ENCODE measurements at regions not wholly inside any gene's neighbourhood (a gene's known extent, or its start where the extent isn't known, plus 50 kb on each side); places are given as distances from the start of the nearest gene placed in this dataset.

- Histone ChIP-seq H3K9me3 (ENCODE audit: low read length) (no peaks in the 10 kb centered on the region), H3K79me2 (ENCODE audit: insufficient read depth, low read length) (no peaks in the 10 kb centered on the region), H3K4me1 (ENCODE audit: insufficient read depth, low read length) (no peaks in the 10 kb centered on the region), H3K4me2 (ENCODE audit: low read depth, low read length) (no peak overlapping the region), H4K20me1 (ENCODE audit: insufficient read depth, low read length) (no peaks in the 10 kb centered on the region), H3K27ac (ENCODE audit: extremely low read length, insufficient read depth, low read length) (no peak overlapping the region), H2AFZ (ENCODE audit: low read length) (no peak overlapping the region), H3K4me3 (replicated peaks in 1 of 3; ENCODE audit: insufficient read depth in 1 of 3, low read depth in 2 of 3, low read length in 3 of 3) (no peak overlapping the region), H3K36me3 (replicated peaks in 1 of 2; ENCODE audit: control insufficient read depth in 1 of 2, insufficient read depth in 2 of 2, low read length in 2 of 2) (no peaks in the 10 kb centered on the region), H3K27me3 (ENCODE audit: control insufficient read depth in 1 of 2, insufficient read depth in 2 of 2, low read length in 2 of 2) (no peaks in the 10 kb centered on the region), H3K9ac (ENCODE audit: insufficient read depth, low read depth, low read length) (no peak overlapping the region)
- ChIA-PET CTCF (ENCODE audit: low intra/inter-chr PET ratio, low total read pairs) (no interaction called here), POLR2A (no interaction called here)
- no peak for ATAC-seq
- no peak for FAIRE-seq
- DNase-seq (ENCODE audit: low spot score) = no peak
- BruUV-seq (replicated peaks) = no TSS peak
- in situ Hi-C loops (cut with HindIII; ENCODE audit: extremely low pct_ligation_motif_present, low pct_unique_long_range_greater_than_20kb) = no loop called here
- no peak for TF ChIP-seq SSRP1 (CRISPR knock-in tag; IDR thresholded peaks at IDR 0.05)
- no peak for TF ChIP-seq ZNF691 (CRISPR knock-in tag; IDR thresholded peaks at IDR 0.05; ENCODE audit: borderline replicate concordance, low read depth)
- no peak for TF ChIP-seq MTF2 (CRISPR knock-in tag; IDR thresholded peaks at IDR 0.05; ENCODE audit: borderline replicate concordance)
- no peak for TF ChIP-seq SP4 (CRISPR knock-in tag; IDR thresholded peaks at IDR 0.05)
- no peak for TF ChIP-seq PAWR (CRISPR knock-in tag; IDR thresholded peaks at IDR 0.05; ENCODE audit: borderline replicate concordance)
- TF ChIP-seq MIER3 (CRISPR knock-in tag; IDR thresholded peaks at IDR 0.05; ENCODE audit: borderline replicate concordance) = no peak
- TF ChIP-seq ZNF670 (CRISPR knock-in tag; IDR thresholded peaks at IDR 0.05; ENCODE audit: borderline replicate concordance) = no peak
- intact Hi-C loops (cut with micrococcal nuclease; ENCODE audit: unreplicated experiment) = no loop called here
Observed at GRCh38 chr6:119880840-119881239, 531.3 kb upstream of the MAN1A1 start.

- Histone ChIP-seq H3K4me2 (ENCODE audit: low read depth, low read length) (no peak overlapping the region), H3K27ac (ENCODE audit: extremely low read length, insufficient read depth, low read length) (no peak overlapping the region), H3K27me3 (ENCODE audit: control insufficient read depth in 1 of 2, insufficient read depth in 2 of 2, low read length in 2 of 2) (no peaks in the 10 kb centered on the region), H2AFZ (ENCODE audit: low read length) (no peak overlapping the region), H3K9ac (ENCODE audit: insufficient read depth, low read depth, low read length) (no peak overlapping the region), H3K4me1 (ENCODE audit: insufficient read depth, low read length) (no peaks in the 10 kb centered on the region), H3K9me3 (ENCODE audit: low read length) (no peaks in the 10 kb centered on the region), H4K20me1 (ENCODE audit: insufficient read depth, low read length) (no peaks in the 10 kb centered on the region), H3K36me3 (replicated peaks in 1 of 2; ENCODE audit: control insufficient read depth in 1 of 2, insufficient read depth in 2 of 2, low read length in 2 of 2) (no peaks in the 10 kb centered on the region), H3K4me3 (replicated peaks in 1 of 3; ENCODE audit: insufficient read depth in 1 of 3, low read depth in 2 of 3, low read length in 3 of 3) (no peak overlapping the region), H3K79me2 (ENCODE audit: insufficient read depth, low read length) (no peaks in the 10 kb centered on the region)
- ATAC-seq (no peak), FAIRE-seq (no peak), DNase-seq (ENCODE audit: low spot score) (no peak)
- intact Hi-C loops (cut with micrococcal nuclease; ENCODE audit: unreplicated experiment) = no loop called here
- 0% methylated on average over 1 of the region's 1 CpG for WGBS (ENCODE audit: low lambda C conversion rate)
- in situ Hi-C loops (cut with HindIII; ENCODE audit: extremely low pct_ligation_motif_present, low pct_unique_long_range_greater_than_20kb) = no loop called here
- BruUV-seq (replicated peaks) = no TSS peak
- TF ChIP-seq NBN (conservative IDR thresholded peaks at IDR 0.05) = no peak
- no peak for TF ChIP-seq EHMT2 (IDR thresholded peaks at IDR 0.05; ENCODE audit: borderline replicate concordance, low read depth, low read length)
- no peak for TF ChIP-seq ZNF205 (CRISPR knock-in tag; IDR thresholded peaks at IDR 0.05)
- no peak for TF ChIP-seq CREB3 (CRISPR knock-in tag; IDR thresholded peaks at IDR 0.05)
- ChIA-PET POLR2A (no interaction called here), CTCF (ENCODE audit: low intra/inter-chr PET ratio, low total read pairs) (no interaction called here)
Observed at GRCh38 chr6:119879731-119880130, 530.2 kb upstream of the MAN1A1 start.
